Adrenal gland (tissue), 9 donors: ENCODE measurements at regions not wholly inside any gene's neighbourhood (a gene's known extent, or its start where the extent isn't known, plus 50 kb on each side); places are given as distances from the start of the nearest gene placed in this dataset.

Source experiments
- DNase-seq, 7 donors: peaks; one replicate each; pipeline ENCODE4 v3.0.0-alpha.2; 2019 to 2020
- H3K27ac ChIP-seq, 5 donors: fragments of 200-600 bp; sonication (generic) in 4 of 5; 1 replicate in 3 of 5; 2 replicates in 2 of 5; pipeline versions ENCODE4 v1.5.1 to v1.8.0; 2016 to 2020; ENCODE audit warnings: mild to moderate bottlenecking in 1 of 5
- H3K27me3 ChIP-seq: fragments of 200-600 bp; 2 replicates; pipeline ENCODE4 v1.8.0; 2021
- H3K36me3 ChIP-seq, 2 donors: fragments of 200-600 bp; replicated peaks in 1 of 2; 1 replicate in 1 of 2; 2 replicates in 1 of 2; pipeline versions ENCODE4 v1.5.1 to v1.8.0; 2018 to 2022
- H3K4me1 ChIP-seq, 2 donors: fragments of 200-600 bp; replicated peaks in 1 of 2; 1 replicate in 1 of 2; 2 replicates in 1 of 2; pipeline versions ENCODE4 v1.5.1 to v1.8.0; 2018 to 2021
- H3K4me3 ChIP-seq, 4 donors: fragments of 200-600 bp; sonication (generic) in 3 of 4; one replicate each; pipeline ENCODE4 v1.5.1; 2016 to 2018
- H3K9me3 ChIP-seq, 3 donors: fragments of 200-600 bp; sonication (generic) in 1 of 3; replicated peaks in 1 of 3; 1 replicate in 2 of 3; 2 replicates in 1 of 3; pipeline versions ENCODE4 v1.5.1 to v1.8.0; 2016 to 2021
- CTCF ChIP-seq, 6 experiments: fragments of 450-650 bp in 4 of 6; fragments of 200-600 bp in 2 of 6; sonication (generic) in 1 of 6; IDR thresholded peaks; 1 replicate in 5 of 6; 2 replicates in 1 of 6; pipeline versions ENCODE4 v1.5.1 to v1.8.0; 2016 to 2021; ENCODE audit warnings: antibody characterized with exemption in 6 of 6, mild to moderate bottlenecking in 2 of 6, moderate library complexity in 1 of 6
- POLR2A ChIP-seq, 2 donors: fragments of 450-650 bp; IDR thresholded peaks; one replicate each; pipeline ENCODE4 v1.6.1; 2017; ENCODE audit warnings: antibody characterized with exemption in 2 of 2, mild to moderate bottlenecking in 2 of 2, moderate library complexity in 1 of 2
- WGBS, 4 donors: extraction: QIAGEN DNeasy Blood & Tissue Kit in 2 of 4; methylation state at CpG; one replicate each; pipeline versions ENCODE4 v1.1.5 to v1.1.7; 2013 to 2017; 5-methylcytosine and 5-hydroxymethylcytosine counted together
- intact Hi-C, 2 donors: fragments of 100-400 bp; cut with DNase I; formaldehyde crosslinking; loops; one replicate each; pipeline versions ENCODE4 v1.14.1 to v1.15.0; 2022 to 2023
- donor health status: healthy with polysubstance abuse.
- donor health status: Bipolar disorder and iron deficiency.
- donor health status: DM: yes; HTN: yes; CAD: no.
- donor health status: DM: no; HTN: no; CAD: no.
- donor health status: DM: no; HTN: no; CAD: no.

- TF ChIP-seq POLR2A (IDR thresholded peaks at IDR 0.05) (no peak), CTCF (IDR thresholded peaks at IDR 0.05) (no peak)
- DNase-seq = no peak
- no peak overlapping the region for H3K4me3 ChIP-seq
- H3K4me1 ChIP-seq = no peaks in the 10 kb centered on the region
- H3K27me3 ChIP-seq = no peaks in the 10 kb centered on the region
- H3K9me3 ChIP-seq = no peaks in the 10 kb centered on the region
- H3K27ac ChIP-seq = no peak overlapping the region
- 50 to 60% (median 51%) methylated on average over 1 of the region's 1 CpG for WGBS, 4 donors
- H3K36me3 ChIP-seq = no peaks in the 10 kb centered on the region
- intact Hi-C loops = no loop called here
Measured at GRCh38 chr3:19595884-19596283, 338.1 kb downstream of the EFHB start.
